ENCODE measurements at regions not wholly inside any gene's neighbourhood (a gene's known extent, or its start where the extent isn't known, plus 50 kb on each side); places are given as distances from the start of the nearest gene placed in this dataset.

- no peaks in the 10 kb centered on the region for H3K9me3 ChIP-seq (ENCODE audit: control extremely low read depth in 1 of 5, control insufficient read depth in 4 of 5, insufficient read depth in 2 of 5, low read depth in 1 of 5, low read length in 4 of 5)
- H3K27ac ChIP-seq (ENCODE audit: insufficient read depth in 1 of 2, low read depth in 1 of 2, low read length in 2 of 2, poor library complexity in 1 of 2, severe bottlenecking in 2 of 2), result no peak overlapping the region
- H3K27me3 ChIP-seq (replicated peaks in 2 of 5; ENCODE audit: control insufficient read depth in 4 of 5, insufficient read depth in 5 of 5, low read length in 4 of 5), result no peaks in the 10 kb centered on the region
- DNase-seq, result no peak
- CTCF ChIA-PET, result no interaction called here
- WGBS (ENCODE audit: insufficient coverage), result 94% methylated on average over 3 of the region's 4 CpGs
- POLR2A ChIA-PET, result no interaction called here
- H3K4me3 ChIP-seq (ENCODE audit: control insufficient read depth in 1 of 7, extremely low read depth in 1 of 7, insufficient read depth in 4 of 7, low read depth in 2 of 7, low read length in 6 of 7), result no peak overlapping the region
- no peaks in the 10 kb centered on the region for H3K36me3 ChIP-seq (ENCODE audit: control insufficient read depth in 4 of 4, insufficient read depth in 4 of 4, low read length in 3 of 4)
- no peaks in the 10 kb centered on the region for H3K4me1 ChIP-seq (ENCODE audit: control extremely low read depth in 1 of 4, control insufficient read depth in 4 of 4, insufficient read depth in 4 of 4, low read length in 3 of 4)
Observed at GRCh38 chr2:114161371-114161770, 271.5 kb downstream of the ACTR3 start.

GRCh38 chr2:114167799-114168198, 274.6 kb upstream of the DPP10 start:
- 92% methylated on average over 1 of the region's 2 CpGs for whole genome bisulfite sequencing (ENCODE audit: insufficient coverage)

DNA sequence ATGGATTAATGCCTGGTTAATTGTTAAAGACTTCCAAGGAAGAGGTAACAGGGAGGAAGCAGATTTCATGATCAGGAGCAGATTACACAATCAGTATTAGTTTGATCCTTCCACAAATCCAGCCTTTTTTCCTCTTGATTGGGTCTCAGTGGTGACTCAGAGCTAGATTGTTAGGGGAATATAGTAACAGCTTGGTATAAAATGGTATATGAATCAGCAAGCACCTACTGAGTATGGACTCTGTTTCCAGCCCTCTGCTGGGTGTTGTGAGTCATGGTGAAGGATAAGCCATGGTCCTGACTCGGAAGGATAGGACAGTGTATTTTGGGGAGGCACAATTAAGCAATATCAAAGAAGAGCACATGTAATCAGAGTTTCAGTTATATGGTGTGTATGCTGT, 272.4 kb upstream of the DPP10 start:
- no peak overlapping the region for H3K4me3 ChIP-seq (ENCODE audit: control insufficient read depth in 1 of 7, extremely low read depth in 1 of 7, insufficient read depth in 4 of 7, low read depth in 2 of 7, low read length in 6 of 7)
- POLR2A ChIA-PET, result no interaction called here
- no peak for DNase-seq
- no peaks in the 10 kb centered on the region for H3K9me3 ChIP-seq (ENCODE audit: control extremely low read depth in 1 of 5, control insufficient read depth in 4 of 5, insufficient read depth in 2 of 5, low read depth in 1 of 5, low read length in 4 of 5)
- no peak overlapping the region for H3K27ac ChIP-seq (ENCODE audit: insufficient read depth in 1 of 2, low read depth in 1 of 2, low read length in 2 of 2, poor library complexity in 1 of 2, severe bottlenecking in 2 of 2)
- no peaks in the 10 kb centered on the region for H3K4me1 ChIP-seq (ENCODE audit: control extremely low read depth in 1 of 4, control insufficient read depth in 4 of 4, insufficient read depth in 4 of 4, low read length in 3 of 4)
- CTCF ChIA-PET, result no interaction called here
- no peaks in the 10 kb centered on the region for H3K36me3 ChIP-seq (ENCODE audit: control insufficient read depth in 4 of 4, insufficient read depth in 4 of 4, low read length in 3 of 4)
- WGBS (ENCODE audit: insufficient coverage), result 100% methylated on average over 1 of the region's 1 CpG
- H3K27me3 ChIP-seq (replicated peaks in 2 of 5; ENCODE audit: control insufficient read depth in 4 of 5, insufficient read depth in 5 of 5, low read length in 4 of 5), result no peaks in the 10 kb centered on the region

More at GRCh38 chr2:114167799-114168198, 274.6 kb upstream of the DPP10 start:
- CTCF ChIA-PET, result no interaction called here
- no peaks in the 10 kb centered on the region for H3K27me3 ChIP-seq (replicated peaks in 2 of 5; ENCODE audit: control insufficient read depth in 4 of 5, insufficient read depth in 5 of 5, low read length in 4 of 5)
- no peak overlapping the region for H3K27ac ChIP-seq (ENCODE audit: insufficient read depth in 1 of 2, low read depth in 1 of 2, low read length in 2 of 2, poor library complexity in 1 of 2, severe bottlenecking in 2 of 2)
- no peaks in the 10 kb centered on the region for H3K9me3 ChIP-seq (ENCODE audit: control extremely low read depth in 1 of 5, control insufficient read depth in 4 of 5, insufficient read depth in 2 of 5, low read depth in 1 of 5, low read length in 4 of 5)
- DNase-seq, result no peak
- no peaks in the 10 kb centered on the region for H3K4me1 ChIP-seq (ENCODE audit: control extremely low read depth in 1 of 4, control insufficient read depth in 4 of 4, insufficient read depth in 4 of 4, low read length in 3 of 4)
- POLR2A ChIA-PET, result no interaction called here
- H3K36me3 ChIP-seq (ENCODE audit: control insufficient read depth in 4 of 4, insufficient read depth in 4 of 4, low read length in 3 of 4), result no peaks in the 10 kb centered on the region
- no peak overlapping the region for H3K4me3 ChIP-seq (ENCODE audit: control insufficient read depth in 1 of 7, extremely low read depth in 1 of 7, insufficient read depth in 4 of 7, low read depth in 2 of 7, low read length in 6 of 7)

DNA sequence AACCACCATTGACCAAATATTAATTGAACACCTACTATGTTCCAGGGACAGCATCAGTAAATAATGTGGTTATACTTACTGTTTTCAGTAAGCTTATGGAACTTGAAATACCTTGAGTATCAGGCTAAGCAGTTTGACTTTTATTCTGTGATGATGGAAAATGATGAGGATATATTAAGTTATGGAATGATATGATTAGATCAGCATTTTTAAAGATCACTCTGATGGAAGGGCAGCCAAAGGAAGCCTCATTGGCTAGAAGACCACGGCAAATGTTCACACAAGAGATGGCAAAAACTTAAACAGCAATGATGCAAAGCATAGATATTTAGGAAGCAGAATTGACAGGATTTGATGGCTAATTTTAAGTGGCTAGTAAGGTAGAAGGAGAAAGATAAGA, 266.9 kb upstream of the DPP10 start:
- Histone ChIP-seq H3K27ac (ENCODE audit: insufficient read depth in 1 of 2, low read depth in 1 of 2, low read length in 2 of 2, poor library complexity in 1 of 2, severe bottlenecking in 2 of 2) (no peak overlapping the region), H3K36me3 (ENCODE audit: control insufficient read depth in 4 of 4, insufficient read depth in 4 of 4, low read length in 3 of 4) (no peaks in the 10 kb centered on the region), H3K4me1 (ENCODE audit: control extremely low read depth in 1 of 4, control insufficient read depth in 4 of 4, insufficient read depth in 4 of 4, low read length in 3 of 4) (no peaks in the 10 kb centered on the region), H3K9me3 (ENCODE audit: control extremely low read depth in 1 of 5, control insufficient read depth in 4 of 5, insufficient read depth in 2 of 5, low read depth in 1 of 5, low read length in 4 of 5) (peaks cover 0 to 2% (median 0%) of the 10 kb centered on the region in 5 experiments), H3K27me3 (replicated peaks in 2 of 5; ENCODE audit: control insufficient read depth in 4 of 5, insufficient read depth in 5 of 5, low read length in 4 of 5) (no peaks in the 10 kb centered on the region), H3K4me3 (ENCODE audit: control insufficient read depth in 1 of 7, extremely low read depth in 1 of 7, insufficient read depth in 4 of 7, low read depth in 2 of 7, low read length in 6 of 7) (no peak overlapping the region)
- WGBS (ENCODE audit: insufficient coverage), result 100% methylated on average over 1 of the region's 1 CpG
- POLR2A ChIA-PET, result no interaction called here
- DNase-seq, result no peak
- CTCF ChIA-PET, result no interaction called here

DNA sequence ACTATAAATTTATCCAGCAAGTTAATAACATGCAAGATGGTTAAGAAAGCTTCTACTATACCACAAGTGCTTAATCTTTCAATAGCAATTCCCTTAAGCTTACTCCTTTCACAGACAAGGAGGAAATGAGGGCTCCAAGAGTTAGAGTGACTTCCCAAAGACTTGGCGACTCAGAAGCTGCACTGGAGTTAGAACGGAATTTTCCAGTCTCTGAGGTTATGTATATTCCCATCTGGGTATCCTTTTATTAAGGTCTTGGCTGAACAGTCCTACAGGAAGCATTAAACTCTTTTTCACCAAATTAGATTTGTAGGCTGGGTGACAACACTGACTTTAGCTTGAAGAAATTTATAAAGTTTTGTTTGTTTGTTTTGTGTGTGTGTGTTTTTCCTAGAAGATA, 256.9 kb upstream of the DPP10 start:
- peaks cover 0 to 5% (median 0%) of the 10 kb centered on the region in 5 experiments for H3K9me3 ChIP-seq (ENCODE audit: control extremely low read depth in 1 of 5, control insufficient read depth in 4 of 5, insufficient read depth in 2 of 5, low read depth in 1 of 5, low read length in 4 of 5)
- no peak overlapping the region for H3K27ac ChIP-seq (ENCODE audit: insufficient read depth in 1 of 2, low read depth in 1 of 2, low read length in 2 of 2, poor library complexity in 1 of 2, severe bottlenecking in 2 of 2)
- H3K36me3 ChIP-seq (ENCODE audit: control insufficient read depth in 4 of 4, insufficient read depth in 4 of 4, low read length in 3 of 4), result no peaks in the 10 kb centered on the region
- H3K4me3 ChIP-seq (ENCODE audit: control insufficient read depth in 1 of 7, extremely low read depth in 1 of 7, insufficient read depth in 4 of 7, low read depth in 2 of 7, low read length in 6 of 7), result no peak overlapping the region
- H3K27me3 ChIP-seq (replicated peaks in 2 of 5; ENCODE audit: control insufficient read depth in 4 of 5, insufficient read depth in 5 of 5, low read length in 4 of 5), result no peaks in the 10 kb centered on the region
- 92% methylated on average over 2 of the region's 2 CpGs for WGBS (ENCODE audit: insufficient coverage)
- POLR2A ChIA-PET, result no interaction called here
- DNase-seq, result no peak
- CTCF ChIA-PET, result no interaction called here
- no peaks in the 10 kb centered on the region for H3K4me1 ChIP-seq (ENCODE audit: control extremely low read depth in 1 of 4, control insufficient read depth in 4 of 4, insufficient read depth in 4 of 4, low read length in 3 of 4)

DNA sequence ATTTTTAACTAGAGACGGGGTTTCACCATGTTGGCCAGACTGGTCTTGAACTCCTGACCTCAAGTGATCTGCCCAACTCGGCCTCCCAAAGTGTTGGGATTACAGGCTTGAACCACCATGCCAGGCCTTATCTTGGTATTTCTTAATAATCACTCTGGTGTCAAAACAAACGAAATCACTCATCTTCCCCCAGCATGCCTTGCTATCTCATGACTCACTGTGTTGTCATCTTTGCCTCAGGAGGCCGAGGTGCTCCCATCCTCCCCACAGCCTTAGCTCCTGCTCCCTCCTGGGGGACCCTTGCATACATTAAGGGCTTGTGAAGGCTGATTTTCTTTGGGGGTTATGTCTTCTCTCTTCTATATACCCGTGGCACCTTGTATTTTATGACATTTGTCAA, 250.1 kb upstream of the DPP10 start:
- DNase-seq, result no peak
- Histone ChIP-seq H3K36me3 (ENCODE audit: control insufficient read depth in 4 of 4, insufficient read depth in 4 of 4, low read length in 3 of 4) (no peaks in the 10 kb centered on the region), H3K27me3 (replicated peaks in 2 of 5; ENCODE audit: control insufficient read depth in 4 of 5, insufficient read depth in 5 of 5, low read length in 4 of 5) (no peaks in the 10 kb centered on the region), H3K4me1 (ENCODE audit: control extremely low read depth in 1 of 4, control insufficient read depth in 4 of 4, insufficient read depth in 4 of 4, low read length in 3 of 4) (no peaks in the 10 kb centered on the region), H3K4me3 (ENCODE audit: control insufficient read depth in 1 of 7, extremely low read depth in 1 of 7, insufficient read depth in 4 of 7, low read depth in 2 of 7, low read length in 6 of 7) (no peak overlapping the region), H3K27ac (ENCODE audit: insufficient read depth in 1 of 2, low read depth in 1 of 2, low read length in 2 of 2, poor library complexity in 1 of 2, severe bottlenecking in 2 of 2) (no peak overlapping the region), H3K9me3 (ENCODE audit: control extremely low read depth in 1 of 5, control insufficient read depth in 4 of 5, insufficient read depth in 2 of 5, low read depth in 1 of 5, low read length in 4 of 5) (no peaks in the 10 kb centered on the region)
- WGBS (ENCODE audit: insufficient coverage), result 83% methylated on average over 3 of the region's 5 CpGs
- ChIA-PET POLR2A (no interaction called here), CTCF (interaction anchor here (0.5 kb wide), 1 partner anchor 180 kb away, joined by 4 read pairs; no protein-coding TSS in a partner anchor)

DNA sequence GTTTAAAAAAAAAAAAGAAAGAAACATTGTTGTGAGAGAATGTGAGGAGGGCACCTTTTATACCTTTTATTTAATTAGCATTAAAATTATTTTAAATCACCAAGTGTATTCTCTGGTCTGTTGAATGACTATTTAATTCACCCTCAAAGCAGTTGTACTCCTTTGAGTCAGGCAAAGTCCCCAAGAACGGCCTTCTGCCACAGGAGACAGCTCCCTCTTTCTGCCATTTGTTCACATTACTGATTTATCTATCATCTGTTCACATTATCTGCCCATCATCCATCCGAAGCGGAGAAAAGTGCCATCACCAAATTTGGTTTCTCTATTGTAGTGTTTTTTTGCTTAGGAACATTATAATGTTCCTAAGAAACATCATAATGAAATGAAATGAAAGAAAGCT, 240.7 kb upstream of the DPP10 start:
- no peak for DNase-seq
- ChIA-PET POLR2A (interaction anchor here (0.6 kb wide), 1 partner anchor 1727 kb away, joined by 3 read pairs; no protein-coding TSS in a partner anchor), CTCF (no interaction called here)
- Histone ChIP-seq H3K27ac (ENCODE audit: insufficient read depth in 1 of 2, low read depth in 1 of 2, low read length in 2 of 2, poor library complexity in 1 of 2, severe bottlenecking in 2 of 2) (no peak overlapping the region), H3K27me3 (replicated peaks in 2 of 5; ENCODE audit: control insufficient read depth in 4 of 5, insufficient read depth in 5 of 5, low read length in 4 of 5) (no peaks in the 10 kb centered on the region), H3K4me1 (ENCODE audit: control extremely low read depth in 1 of 4, control insufficient read depth in 4 of 4, insufficient read depth in 4 of 4, low read length in 3 of 4) (no peaks in the 10 kb centered on the region), H3K36me3 (ENCODE audit: control insufficient read depth in 4 of 4, insufficient read depth in 4 of 4, low read length in 3 of 4) (no peaks in the 10 kb centered on the region), H3K4me3 (ENCODE audit: control insufficient read depth in 1 of 7, extremely low read depth in 1 of 7, insufficient read depth in 4 of 7, low read depth in 2 of 7, low read length in 6 of 7) (no peak overlapping the region), H3K9me3 (ENCODE audit: control extremely low read depth in 1 of 5, control insufficient read depth in 4 of 5, insufficient read depth in 2 of 5, low read depth in 1 of 5, low read length in 4 of 5) (no peaks in the 10 kb centered on the region)
- WGBS (ENCODE audit: insufficient coverage), result no CpG with 5 or more reads among the region's 3 CpGs

Measured in common myeloid progenitor, CD34-positive (primary cell).